NCI-H82 treated with DMSO at 0.1 percent for 48 hours (cell line): ENCODE measurements at regions not wholly inside any gene's neighbourhood (a gene's known extent, or its start where the extent isn't known, plus 50 kb on each side); places are given as distances from the start of the nearest gene placed in this dataset.
A peak's percentile ranks its signal among the peaks of the same experiment; 100 is the strongest.

Experiments
- DNase-seq: peaks from one replicate; lab custom pipeline; 2025; ENCODE audit not compliant: unreplicated experiment; lab: John Stamatoyannopoulos, UW

DNA sequence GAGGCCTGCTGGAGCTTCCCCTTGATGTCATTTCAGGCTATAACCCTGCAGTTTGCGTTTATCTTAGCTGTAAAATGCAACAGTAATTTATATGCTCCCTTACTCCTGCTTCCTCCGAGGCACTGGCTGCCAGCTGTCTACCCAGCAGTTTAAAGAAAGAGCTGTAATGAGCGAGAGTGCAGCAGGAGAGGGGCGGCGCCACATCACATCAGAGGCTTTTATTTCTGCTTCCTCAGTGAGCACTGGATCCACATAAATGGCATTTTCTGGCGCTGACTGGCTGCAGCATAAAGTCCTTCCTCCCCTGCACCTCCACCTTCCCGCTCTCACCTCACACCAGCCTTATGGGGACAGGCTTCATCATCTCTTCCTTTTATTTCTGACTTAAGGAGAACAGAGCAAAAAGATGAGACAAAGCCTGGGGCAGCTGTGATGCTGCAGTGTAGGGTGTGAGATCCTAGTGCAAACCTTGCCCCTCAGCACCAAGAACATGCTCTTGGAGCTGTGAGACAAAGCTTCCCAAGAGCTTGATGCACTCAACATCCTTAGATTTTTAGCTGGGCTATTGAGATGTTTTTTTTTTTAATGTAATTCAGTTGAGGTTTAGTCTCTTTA, 829.6 kb upstream of the ZNF608 start:
- DNase-seq: peak; percentile 77

DNA sequence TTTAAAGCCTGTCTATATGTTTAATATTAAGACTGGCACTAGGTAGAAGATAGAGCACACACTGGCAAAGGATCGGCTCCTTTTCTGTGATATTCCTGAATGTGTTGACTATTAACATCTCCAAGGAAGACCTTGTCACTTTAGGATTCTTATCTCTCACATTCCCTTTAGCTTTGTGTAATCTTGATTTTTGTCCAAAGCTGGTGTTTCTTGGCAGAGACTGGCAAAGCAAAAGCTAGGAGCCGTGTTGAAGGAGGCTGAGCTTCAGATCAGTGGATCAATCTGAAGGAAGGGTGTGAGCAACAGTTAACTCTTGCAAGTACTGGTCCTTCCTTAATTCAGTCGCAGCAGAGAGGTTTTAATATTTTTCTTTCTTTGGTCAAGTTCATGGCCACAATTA, 830.4 kb upstream of the ZNF608 start:
- no peak for DNase-seq

DNA sequence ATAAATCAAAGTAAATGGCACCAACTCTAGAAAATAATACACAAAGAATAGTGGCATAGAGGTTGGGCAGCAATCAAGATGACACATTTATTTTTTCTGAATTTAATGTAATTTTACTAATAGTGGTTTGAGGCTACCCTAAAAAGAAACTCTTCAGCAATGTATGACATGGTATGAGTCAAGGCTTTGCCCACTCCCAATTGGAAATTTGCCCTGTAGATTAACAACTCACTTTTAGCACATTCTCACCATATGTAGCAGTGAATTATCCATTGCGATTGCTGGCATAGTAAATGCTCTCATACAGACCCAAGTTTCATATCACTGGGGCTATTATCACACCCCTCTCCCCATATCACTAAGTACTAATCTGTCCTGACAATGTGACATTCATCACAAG, 832.1 kb upstream of the ZNF608 start:
- DNase-seq: no peak

DNA sequence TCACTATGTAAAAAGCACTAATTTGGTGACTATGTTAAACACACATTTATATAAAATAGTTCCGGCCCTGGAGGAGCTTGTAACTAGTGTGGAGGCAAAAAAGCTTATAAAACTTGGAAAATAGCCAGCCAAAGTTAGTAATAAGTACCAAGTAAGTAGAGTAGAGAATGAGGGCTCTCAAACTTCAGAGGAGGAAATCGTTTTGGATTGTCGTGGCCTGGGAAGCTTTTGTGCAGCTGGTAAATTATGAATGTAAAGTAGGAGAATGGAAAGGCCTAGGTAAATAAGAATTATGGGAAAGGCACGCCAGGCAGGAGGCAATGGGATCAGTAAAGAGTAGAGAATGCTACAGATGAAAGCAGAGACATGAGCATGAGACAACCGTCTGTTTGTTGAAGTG, 832.7 kb upstream of the ZNF608 start:
- no peak for DNase-seq

DNA sequence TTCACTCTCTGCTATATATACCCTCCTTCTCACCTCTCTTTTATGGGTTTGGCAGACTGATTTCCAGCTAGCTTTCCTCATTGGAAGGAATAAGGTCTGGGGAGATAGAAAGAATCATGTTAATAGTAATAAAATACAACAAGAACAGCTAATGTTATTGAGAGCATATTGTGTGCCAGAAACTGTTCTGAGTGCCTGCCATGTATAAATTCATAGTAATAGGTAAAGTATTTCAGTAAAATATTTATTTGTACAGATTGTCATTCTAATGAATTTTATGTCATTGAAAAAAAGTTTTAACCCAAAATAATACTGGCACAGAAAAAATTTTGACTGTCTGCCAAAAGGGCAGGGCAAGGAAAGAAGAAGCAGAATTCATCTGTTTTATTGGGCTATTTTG, 834.9 kb upstream of the ZNF608 start:
- DNase-seq: no peak

DNA sequence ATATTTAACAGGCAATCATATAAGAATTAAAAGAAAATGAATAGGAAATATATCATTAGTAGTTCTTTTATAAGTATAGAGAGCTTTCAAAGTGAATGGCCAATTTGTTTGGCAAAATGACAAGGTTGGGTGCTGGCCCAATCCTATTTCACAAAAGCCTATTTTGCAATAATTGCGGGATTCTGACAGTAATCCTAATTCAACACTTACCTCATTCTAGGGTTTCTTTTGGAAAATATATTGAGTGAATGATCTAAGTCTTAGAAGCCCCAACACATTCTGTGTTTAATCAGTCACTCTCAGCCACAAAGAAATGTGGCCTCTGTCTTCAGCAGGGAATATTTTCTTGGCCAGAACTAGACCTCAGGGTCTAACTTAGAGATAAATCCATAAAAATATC, 835.9 kb upstream of the ZNF608 start:
- no peak for DNase-seq

DNA sequence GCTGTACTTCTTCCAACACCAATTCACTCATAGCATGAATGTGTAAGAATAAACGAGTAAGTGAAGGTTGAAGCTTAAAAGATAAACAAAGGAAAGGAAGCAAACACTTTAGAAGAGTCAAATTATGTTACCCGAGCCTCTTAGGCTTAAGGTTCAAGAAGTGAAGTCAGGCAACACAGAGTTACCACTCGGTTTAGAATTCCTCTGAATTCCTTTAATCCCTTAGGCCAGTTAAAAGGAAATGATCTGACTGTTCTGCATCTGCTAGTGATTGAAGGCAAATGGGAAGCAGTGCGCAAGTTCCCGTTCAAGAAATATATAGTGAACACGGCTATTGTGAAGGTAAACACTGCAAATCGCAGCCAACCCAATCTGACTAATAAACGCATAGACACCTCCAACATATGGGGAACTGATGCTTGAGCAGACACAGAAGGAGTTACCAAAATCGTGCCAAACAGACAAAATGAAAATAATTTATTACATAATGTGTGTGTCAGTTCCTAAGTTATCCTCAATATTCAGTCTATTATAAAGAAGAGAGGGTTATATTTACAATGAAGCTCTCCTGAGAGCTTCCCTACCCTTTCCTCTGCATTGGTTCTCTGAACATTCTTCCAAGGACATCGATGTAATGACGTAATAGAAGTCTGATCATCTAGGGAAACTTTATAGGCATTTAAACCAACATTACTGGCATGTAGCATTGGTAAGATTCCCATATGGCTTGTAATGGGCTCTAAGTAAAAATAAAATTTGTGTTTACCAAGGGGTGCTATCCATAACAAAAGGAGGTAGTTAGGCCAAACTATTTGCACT, 837.1 kb upstream of the ZNF608 start:
- no peak for DNase-seq

DNA sequence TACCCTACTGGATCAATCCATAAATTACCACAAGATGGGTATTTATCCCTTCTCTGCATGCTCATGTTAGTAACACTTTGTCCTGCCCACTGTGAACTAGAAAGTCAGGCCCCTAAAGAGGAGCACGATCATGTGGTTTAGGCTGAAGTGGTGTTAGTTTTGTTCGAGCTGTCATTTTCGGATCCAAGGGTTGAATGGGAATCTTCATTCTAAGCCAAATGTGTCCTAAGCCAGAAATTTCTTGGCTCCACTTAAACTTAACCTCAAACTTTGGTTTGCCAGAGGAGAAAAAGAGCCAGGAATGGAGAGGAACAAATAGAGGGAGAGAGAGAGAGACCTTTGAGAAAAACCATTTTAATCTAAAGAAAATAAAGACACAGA, 837.7 kb upstream of the ZNF608 start:
- no peak for DNase-seq

DNA sequence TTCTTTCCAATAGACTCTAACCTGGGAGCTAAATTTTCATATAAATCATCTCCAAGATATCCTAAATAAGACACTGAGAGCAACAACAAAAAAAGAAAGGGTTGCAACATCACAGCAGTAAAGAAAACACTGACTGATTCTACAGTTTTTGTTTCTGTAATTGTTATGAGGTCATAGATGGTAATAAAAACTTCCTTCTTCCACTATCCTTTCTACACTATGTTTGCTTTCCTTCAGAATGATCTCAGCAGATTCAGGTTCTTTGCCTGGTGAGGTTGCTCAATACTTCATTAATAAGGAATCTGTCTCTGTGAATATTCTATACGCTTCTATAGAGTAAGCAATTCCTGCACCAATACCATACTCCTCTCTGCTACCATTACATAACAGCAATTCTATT, 835.6 kb upstream of the GRAMD2B start:
- no peak for DNase-seq

DNA sequence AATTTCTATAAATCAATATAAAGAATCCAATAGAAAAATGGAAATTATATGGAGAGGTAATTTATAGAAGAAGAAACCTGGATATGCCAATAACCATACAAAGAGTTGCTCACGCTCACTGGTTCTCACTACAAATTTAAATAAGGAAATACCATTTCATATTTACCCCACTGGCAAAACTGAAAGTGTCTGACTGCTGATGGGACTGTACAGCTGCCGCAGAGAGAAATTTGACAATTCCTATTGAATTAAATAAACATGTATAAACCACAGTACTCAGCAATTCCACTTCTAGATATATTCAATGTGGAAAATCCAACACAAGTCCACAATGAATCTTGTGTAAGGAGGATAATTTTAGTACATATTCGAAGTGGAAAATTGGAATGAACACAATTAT, 830.4 kb upstream of the GRAMD2B start:
- DNase-seq: no peak

DNA sequence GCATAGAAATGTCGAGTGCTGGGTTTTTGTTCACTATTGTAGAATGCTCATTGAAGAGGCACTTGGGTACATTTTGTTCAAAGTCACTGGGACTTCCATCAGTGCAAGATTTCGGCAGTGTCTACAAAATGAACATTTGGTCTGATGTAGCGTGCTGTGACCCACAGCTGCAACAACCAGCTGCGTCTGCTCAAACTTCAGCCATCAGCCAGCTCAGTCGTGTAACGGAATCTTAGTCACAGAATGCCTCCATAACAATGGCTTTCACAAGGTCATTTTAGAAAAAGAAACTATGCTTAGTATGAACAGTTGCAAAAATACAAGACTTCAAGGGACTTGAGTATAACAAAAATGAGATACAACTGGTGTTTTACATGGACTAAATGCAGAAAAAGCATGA, 828.1 kb upstream of the GRAMD2B start:
- no peak for DNase-seq

DNA sequence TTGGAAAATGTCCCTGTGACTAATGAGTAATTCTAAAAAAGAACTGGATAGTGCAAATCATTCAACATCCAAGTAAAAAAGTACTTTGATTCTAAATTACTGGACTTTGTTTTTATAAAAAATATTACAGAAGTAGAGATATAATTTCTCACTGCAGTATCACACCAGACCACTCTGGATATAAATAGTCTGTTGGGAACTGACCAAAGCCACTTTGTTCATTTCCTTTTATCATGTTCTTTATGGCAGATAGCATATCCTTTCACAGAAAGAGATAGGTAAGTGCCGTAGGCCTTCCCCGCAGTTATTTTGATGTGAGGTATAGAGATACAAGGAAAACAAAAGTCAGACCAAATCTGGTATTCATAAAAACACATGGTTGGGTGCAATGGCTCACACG, 827.4 kb upstream of the GRAMD2B start:
- DNase-seq: no peak

DNA sequence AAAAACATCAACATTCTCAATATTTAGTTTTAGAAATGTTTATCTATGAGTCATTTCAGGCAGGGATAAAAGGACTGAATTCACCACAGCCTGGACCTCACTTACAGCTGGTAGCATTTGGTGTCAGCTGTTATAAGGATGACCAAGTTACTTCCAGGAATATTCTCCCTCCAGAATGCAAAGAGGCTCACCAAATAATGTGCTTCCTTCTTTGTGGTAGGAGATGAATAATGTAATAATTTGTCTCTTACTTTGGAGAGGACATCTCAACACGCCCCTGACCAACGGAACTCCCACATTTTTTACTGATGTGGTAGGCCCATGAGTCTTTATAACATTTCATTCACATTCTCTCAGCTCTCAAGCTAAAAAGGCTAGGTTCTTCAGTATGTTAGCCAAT, 825.9 kb upstream of the GRAMD2B start:
- DNase-seq: no peak

DNA sequence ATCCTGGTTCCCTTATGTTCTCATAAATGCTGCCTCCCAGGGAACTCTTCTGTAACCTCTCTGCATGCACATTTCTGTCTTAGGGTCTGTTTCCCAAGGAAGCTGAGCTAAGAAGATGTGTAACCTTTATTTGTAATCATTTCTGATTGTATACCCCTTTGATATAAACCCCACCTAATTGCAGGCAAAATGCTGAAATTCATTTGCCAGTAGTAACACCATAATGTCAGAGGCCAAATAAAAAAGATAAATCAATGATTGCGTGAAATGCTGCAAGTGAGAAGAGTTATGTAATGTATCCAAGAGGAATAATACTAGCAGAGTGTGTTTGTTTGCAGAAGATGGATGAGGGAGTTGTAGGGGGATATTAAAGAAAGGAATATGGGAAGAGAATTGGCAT, 822.6 kb upstream of the GRAMD2B start:
- DNase-seq: no peak

DNA sequence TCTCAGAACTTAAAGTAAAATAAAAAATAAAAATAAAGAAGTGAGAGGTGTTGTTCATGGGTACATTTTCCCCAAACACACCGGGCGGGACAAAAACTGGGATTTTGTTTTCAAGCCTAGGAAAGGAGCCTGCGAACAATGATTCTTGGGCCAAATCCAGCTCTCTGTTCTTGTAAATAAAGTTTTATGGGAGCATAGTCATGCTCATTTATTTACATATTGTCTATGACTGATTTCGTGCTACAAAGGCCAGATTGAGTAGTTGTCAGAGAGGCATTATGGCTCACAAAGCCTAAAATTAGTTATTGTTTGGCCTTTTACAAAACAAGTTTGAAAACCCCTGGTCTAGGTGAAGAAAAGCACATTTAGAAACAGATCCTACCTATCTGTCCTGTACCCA, 821.0 kb upstream of the GRAMD2B start:
- DNase-seq: no peak

DNA sequence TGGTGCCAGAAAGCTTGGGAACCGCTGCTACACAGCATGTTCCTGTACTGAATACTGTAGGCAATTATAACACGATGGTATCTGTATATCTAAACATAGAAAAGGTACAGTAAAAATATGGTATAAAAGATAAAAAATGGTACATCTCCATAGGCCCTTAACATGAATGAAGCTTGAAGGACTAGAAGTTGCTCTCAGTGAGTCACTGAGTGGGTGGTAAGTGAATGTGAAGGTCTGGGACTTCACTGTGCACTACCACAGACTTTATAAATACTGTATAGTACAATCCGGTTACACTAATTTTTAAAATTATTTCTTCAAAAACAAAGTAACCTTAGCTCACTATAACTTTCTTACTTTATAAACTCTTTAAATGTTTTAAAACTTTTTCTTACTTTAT, 819.9 kb upstream of the GRAMD2B start:
- no peak for DNase-seq

DNA sequence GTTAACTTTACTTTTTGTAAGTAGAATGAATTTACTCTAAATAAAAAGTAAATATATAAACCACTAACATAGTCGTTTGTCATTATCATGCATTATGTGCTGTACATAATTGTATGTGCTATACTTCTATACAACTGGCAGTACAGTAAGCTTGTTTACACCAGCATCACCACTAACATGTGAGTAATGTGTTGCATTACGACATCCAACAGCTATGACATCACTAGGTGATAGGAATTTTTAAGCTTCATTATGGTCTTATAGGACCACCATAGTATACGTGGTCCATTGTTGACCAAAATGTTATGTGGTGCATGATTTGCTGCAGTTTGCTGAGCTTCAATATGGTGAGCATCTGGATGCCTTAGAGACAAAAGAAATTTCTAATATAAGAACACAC, 819.1 kb upstream of the GRAMD2B start:
- DNase-seq: no peak

DNA sequence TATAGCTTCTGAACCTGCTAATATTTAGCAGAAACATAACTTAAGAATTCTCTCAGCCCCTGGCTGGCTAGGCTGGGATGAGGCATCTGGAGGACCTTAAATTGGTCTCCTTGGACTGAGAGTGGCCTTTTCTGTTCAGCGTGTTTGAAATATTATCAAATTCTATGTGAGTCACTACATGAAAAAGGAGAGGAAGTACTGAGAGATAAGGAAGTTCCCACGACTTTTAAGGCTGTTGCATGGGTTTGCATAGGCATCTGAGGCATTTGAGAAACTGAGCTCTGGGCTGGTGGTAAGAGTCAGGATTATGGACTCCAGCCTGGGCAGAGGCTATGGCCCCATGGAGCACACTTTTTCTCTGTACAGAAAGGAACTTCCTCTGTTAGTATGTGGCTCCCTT, 816.2 kb upstream of the GRAMD2B start:
- DNase-seq: no peak

DNA sequence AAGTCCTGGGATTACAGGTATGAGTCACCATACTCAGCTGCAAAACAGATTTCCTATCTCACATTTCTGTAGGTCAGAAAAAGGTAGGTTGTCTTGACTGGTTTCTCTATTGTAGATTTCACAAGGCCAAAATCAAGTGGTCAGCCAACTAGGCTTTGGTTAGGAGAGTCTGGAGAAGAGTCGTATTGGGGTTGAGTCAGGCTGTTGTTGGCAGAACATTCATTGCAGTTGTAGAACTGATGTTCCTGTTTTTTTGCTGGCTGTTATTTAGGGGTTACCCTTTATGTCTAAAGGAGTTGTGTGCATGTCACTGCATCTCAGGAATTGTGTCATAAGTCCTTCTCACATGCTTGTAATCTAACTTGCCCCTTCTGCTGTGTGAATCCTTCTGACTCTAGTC, 814.2 kb upstream of the GRAMD2B start:
- no peak for DNase-seq

DNA sequence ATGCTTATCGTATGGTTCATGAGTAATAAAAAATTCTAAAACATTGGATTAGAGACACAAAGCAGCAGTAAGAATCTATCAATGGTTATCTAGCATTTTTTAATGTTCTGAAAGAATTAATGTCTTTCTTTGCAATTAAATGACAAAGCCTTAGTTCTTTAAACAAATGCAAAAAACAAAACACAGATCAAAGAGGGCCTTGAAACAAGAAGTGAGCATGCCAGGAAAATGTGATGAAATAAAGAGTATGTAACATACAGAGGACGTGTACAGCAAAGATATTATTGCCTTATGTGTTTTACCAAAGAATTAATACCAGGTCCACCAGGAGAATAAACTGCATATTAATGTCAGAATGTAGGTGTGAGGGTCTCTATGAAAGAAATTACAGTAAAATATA, 812.3 kb upstream of the GRAMD2B start:
- DNase-seq: no peak

DNA sequence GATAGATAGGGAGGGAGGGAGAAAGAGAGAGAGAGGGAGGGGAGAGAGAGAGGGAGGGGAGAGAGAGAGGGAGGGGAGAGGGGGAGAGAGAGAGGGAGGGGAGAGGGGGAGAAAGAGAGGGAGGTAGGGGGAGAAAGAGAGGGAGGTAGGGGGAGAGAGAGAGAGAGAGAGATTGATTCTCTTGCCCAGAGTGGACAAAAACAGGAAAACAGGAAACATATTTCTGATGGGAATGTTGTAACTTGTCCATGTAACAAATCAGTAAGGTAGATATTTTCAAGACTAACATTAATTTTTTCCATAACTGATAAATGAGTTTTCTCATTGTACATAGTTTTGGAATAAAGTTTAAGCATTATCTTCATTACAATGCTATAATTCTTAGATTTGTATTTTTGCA, 811.7 kb upstream of the GRAMD2B start:
- DNase-seq: no peak

DNA sequence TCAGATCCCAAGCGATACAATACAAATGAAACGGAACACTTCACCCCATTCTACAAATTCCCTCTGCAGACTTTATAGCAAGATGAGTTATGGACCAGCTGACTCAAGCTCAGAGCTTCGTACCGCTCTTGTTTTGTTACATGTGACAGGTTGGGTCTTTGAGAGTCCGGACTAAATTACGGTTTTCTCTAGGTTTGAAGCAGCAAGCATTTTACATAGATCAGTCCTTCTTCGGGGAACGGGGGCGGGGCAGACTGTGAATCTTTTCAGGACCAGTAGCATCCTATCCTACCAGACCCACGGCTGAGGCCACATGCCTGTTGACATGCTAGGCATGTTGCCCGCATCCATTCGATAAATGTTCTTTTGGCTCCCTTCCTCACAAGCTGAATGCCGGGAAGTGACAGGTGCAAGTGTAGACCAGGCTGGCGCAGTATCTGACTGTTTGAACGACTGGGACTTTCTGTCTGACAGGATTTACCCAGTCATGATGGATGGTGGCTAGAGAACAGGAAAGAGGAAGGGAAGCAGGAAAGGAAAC, 811.0 kb upstream of the GRAMD2B start:
- DNase-seq: no peak

DNA sequence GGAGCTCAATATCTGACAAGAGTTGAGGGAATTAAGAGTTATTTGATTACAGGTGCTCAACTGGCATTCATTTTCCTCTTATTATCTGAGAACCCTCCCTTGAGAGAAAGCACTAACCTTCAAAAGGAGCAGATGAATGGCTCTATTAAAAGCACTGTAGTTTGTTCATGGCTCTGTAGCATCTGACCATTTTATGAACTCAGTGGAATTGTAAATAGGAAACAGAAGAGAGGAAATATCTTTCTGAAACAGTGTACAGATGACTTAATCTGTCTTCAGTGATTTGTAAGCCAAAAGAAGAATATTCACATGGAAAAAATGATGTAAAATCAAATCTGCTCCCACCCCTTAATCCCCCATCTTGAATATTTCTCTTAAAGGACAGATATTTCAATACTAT, 810.4 kb upstream of the GRAMD2B start:
- no peak for DNase-seq
